Choroid plexus epithelial cell (primary cell): ENCODE measurements at regions not wholly inside any gene's neighbourhood (a gene's known extent, or its start where the extent isn't known, plus 50 kb on each side); places are given as distances from the start of the nearest gene placed in this dataset.

Experiments used
- DNase-seq: peaks from one replicate; pipeline ENCODE4 v3.0.0-alpha.2; 2010; ENCODE audit warnings: low read depth
- H3K4me3 ChIP-seq: 2 replicates; pipeline ENCODE4 v1.5.1; 2011; ENCODE audit warnings: low read depth, mild to moderate bottlenecking, control low read depth, low read length, moderate library complexity
- TF ChIP-seq, protein P1 (sequence below): conservative IDR thresholded peaks from 2 replicates; pipeline ENCODE4 v1.5.1; 2011; ENCODE audit warnings: low read depth, mild to moderate bottlenecking, control low read depth, inconsistent platforms, low read length, moderate library complexity

DNA sequence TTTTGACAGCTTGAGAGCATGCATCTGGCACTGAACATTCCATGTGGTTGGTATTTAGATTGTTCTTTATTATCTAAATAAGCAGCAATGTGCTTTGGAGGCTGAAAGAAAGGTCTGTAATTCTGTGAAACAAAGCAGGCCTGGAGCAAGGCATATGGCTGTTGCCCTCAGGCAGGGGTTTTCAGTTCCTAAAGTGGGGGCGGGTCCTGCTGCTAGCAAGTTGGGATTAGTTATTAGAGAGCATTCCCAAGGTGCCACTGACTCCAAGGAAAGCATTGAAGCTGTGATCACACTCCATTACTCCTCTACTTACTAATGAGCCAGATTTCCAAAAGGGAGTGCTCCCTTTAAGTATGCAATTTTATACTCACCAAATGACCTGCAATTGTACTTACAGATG is 432.2 kb downstream of the OLFM4 start:
- H3K4me3 ChIP-seq: no peak overlapping the region
- TF ChIP-seq, protein P1, sequence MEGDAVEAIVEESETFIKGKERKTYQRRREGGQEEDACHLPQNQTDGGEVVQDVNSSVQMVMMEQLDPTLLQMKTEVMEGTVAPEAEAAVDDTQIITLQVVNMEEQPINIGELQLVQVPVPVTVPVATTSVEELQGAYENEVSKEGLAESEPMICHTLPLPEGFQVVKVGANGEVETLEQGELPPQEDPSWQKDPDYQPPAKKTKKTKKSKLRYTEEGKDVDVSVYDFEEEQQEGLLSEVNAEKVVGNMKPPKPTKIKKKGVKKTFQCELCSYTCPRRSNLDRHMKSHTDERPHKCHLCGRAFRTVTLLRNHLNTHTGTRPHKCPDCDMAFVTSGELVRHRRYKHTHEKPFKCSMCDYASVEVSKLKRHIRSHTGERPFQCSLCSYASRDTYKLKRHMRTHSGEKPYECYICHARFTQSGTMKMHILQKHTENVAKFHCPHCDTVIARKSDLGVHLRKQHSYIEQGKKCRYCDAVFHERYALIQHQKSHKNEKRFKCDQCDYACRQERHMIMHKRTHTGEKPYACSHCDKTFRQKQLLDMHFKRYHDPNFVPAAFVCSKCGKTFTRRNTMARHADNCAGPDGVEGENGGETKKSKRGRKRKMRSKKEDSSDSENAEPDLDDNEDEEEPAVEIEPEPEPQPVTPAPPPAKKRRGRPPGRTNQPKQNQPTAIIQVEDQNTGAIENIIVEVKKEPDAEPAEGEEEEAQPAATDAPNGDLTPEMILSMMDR: no peak
- no peak for DNase-seq

GRCh38 chr13:53463106-53463505 is 434.5 kb downstream of the OLFM4 start:
- TF ChIP-seq, protein P1: no peak
- no peak overlapping the region for H3K4me3 ChIP-seq
- DNase-seq: no peak

DNA sequence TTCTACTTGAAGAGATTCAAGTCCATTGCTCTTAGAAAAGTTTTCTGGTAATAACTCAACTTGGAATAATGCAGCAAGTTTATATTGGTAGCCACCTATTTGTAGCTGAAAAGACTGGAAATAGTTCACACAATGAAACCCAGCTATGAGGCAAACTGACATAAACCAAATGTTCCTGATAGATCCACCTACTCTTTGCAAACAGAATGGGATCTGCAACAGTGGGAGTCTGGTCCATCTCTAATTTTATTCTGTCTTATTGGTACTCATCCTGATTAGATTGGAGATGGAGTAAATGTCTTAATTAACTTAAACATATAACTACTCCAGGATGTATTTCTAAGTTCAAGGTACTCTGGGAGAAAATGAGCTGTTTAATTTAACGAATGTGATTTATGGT is 438.0 kb downstream of the OLFM4 start:
- no peak overlapping the region for H3K4me3 ChIP-seq
- TF ChIP-seq, protein P1: no peak
- no peak for DNase-seq

DNA sequence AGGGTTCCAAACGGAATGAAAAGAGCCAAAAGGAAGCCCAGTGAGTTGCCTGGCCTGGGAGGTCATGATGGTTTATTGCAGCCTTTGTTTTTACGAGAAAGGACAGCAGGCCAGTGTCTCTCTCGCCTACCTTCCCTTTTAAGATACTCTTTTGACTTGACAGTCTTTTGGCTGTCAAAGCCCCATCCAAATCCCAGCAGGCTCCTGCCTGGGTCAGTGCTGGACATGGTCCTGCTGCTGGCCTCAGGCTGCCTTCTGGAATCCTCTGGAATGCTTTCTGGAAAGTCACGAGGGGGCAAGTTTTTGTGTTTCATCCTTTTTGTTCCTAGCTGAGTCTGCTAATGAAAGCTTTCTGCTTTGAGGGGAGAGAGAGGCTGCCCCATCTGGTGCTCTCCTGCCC is 444.8 kb downstream of the OLFM4 start:
- TF ChIP-seq, protein P1: no peak
- DNase-seq: no peak
- H3K4me3 ChIP-seq: no peak overlapping the region

- TF ChIP-seq, protein P1: no peak
- H3K4me3 ChIP-seq: no peak overlapping the region
- DNase-seq: no peak
Measured at GRCh38 chr13:53474878-53475277, 446.3 kb downstream of the OLFM4 start.

DNA sequence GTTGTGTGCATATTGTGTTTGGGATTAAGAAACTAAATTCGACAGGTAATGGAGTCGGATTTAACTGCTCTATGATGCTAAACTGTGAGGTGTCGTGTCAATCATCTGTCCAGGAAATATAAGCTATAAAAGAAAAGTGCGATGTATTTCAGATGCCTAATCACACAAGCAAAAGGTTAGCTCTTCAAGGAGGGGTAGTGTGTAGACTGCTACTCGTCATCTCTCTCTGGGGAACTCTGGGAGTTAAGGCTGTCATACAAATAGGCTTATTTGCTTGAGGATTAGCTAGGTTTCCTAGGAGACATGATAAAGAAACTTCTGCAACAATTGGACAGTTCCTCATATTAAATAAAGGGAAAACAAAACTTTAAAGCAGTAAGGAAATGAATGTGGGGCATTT is 462.1 kb downstream of the OLFM4 start:
- no peak overlapping the region for H3K4me3 ChIP-seq
- TF ChIP-seq, protein P1: no peak
- no peak for DNase-seq

DNA sequence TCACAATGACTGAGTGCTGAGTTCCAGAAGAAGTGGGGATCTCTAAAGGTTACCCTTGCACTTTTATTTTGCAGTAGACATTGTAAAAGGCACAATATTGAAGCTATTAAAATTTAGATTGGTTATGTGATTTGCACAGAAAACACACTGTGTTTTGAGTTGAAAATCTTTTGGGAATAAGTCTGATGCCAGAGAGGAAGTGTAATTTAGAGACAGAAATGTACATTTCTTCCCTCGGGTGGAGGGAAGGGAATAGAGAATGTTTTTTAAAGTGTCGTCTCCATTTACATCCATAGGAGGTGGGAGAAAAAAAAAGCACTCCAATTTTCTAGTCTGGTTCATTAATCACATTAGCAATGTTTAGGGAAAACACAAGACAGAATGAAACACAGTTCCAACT is 465.8 kb downstream of the OLFM4 start:
- TF ChIP-seq, protein P1: no peak
- DNase-seq: no peak
- no peak overlapping the region for H3K4me3 ChIP-seq
